NCI-H82 (cell line): ENCODE measurements at regions not wholly inside any gene's neighbourhood (a gene's known extent, or its start where the extent isn't known, plus 50 kb on each side); places are given as distances from the start of the nearest gene placed in this dataset.
A peak's percentile ranks its signal among the peaks of the same experiment; 100 is the strongest.

Source experiments
- DNase-seq: peaks from one replicate; lab custom pipeline; 2025; lab: John Stamatoyannopoulos, UW

DNA sequence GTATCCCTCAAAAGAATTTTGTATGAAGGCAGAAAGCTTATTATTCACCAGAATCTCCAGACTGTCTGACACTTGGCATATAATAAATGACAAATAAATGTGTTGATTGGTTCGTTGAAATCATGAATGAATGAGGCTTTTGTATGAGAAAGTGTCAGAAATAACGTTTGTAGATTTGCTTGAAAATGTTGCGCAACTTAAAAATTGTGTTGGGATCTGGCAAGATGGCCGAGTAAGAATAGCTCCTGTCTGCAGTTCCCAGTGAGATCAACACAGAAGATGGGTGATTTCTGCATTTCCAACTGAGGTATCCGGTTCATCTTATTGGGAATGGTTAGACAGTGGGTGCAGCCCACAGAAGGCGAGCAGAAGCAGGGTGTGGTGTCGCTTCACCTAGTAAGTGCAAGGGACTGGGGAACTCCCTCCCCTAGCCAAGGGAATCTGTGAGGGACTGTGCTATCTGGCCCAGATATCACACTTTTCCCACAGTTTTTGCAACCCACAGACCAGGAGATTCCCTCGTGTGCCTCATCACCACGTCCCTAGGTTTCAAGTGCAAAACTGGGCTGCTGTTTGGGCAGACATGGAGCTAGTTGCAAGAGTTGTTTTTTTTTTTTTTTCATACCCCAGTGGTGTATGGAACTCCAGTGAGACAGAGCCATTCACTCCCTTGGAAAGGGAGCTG is 759.0 kb downstream of the LTN1 start:
- no peak for DNase-seq

GRCh38 chr21:28230559-28230958 is 762.1 kb downstream of the LTN1 start:
- no peak for DNase-seq

DNA sequence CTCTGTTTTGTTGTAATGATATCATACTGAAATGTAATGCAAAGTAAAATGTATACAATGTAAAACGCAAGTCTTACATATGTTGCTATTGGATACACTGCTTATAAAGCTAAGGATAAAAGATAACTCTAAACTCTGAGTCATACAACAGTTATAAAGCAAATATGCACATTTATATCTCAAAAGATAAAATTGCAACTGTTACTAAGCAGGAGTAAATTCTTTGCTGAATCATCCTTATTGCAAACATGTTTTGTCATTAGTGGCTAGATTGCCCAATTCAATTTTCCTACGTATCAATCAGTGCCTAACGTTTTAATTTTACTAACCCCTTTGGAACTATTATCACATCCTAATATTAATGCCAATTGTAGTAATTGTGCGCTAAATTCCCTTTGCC is 762.9 kb downstream of the LTN1 start:
- no peak for DNase-seq

DNA sequence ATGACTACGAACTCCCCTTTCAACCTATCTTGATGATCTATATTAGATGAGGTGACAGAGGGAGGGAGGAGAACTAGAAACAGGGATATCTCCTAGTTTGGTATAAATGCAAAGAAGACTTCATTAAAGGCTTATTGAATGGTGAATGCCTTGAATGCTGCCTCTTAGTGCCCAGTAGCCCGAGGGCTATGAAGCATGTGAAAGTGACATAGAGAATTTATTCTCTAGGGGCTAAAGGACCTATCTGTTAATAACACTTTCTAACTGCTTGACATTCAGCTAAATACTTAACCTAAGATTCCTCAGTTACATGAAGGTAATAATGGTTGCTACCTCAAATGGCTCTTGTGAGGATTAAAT is 764.1 kb downstream of the LTN1 start:
- DNase-seq: no peak

DNA sequence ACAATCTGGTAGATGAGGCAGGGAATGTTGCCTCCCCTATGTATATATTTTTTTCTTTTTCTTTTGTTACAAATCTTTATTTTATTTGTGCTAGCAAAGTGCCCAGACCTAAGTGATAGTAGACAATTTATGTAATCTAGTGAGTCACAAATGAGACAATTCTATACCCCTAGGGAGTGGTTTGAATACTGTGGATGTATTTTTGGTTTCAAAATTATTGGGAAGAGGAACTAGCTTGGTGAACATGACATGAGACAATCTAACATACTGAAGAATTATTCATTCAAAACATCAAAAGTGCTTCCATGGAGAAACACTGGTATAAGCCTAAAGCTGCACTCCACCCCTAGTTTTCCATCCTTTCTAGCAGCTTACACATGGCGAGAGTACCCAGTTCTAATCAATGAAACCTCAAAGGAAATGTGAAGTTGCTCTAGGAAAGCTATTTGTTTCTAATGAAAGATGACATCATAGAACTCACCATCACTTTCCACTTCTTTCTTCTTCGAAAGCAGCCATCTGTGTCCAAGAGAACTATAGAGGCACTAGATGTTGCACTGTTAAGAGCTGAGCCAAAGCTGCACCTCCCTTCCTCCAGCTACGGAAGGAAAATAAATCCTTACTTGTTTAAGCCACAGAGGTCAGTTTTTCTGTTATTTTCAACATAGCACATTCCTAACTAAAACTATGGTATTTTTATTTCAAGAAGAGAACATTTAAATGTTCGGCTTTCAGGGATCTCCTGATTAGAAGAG is 764.6 kb downstream of the LTN1 start:
- DNase-seq: no peak

DNA sequence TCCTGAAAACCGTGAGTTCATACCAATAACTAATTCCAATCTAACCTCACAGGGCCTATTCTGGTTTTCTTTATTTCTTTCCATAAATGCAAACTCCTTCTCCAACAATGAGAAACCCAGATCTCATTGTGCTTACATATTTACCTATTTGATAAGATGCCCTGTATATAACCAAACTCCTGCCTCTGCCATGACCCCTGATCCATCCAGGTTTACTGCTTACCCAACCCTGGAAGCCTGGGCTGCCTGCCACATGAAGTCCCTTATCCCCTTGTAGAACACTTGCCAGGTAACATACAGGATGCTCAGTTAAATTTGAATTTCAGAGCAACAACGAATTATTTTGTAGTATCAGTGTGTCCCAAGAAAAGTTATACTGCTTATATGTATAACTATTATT is 766.1 kb downstream of the LTN1 start:
- no peak for DNase-seq

GRCh38 chr21:28224191-28224726 is 768.4 kb downstream of the LTN1 start:
- DNase-seq: no peak

GRCh38 chr21:28221984-28222383 is 770.7 kb downstream of the LTN1 start:
- no peak for DNase-seq

DNA sequence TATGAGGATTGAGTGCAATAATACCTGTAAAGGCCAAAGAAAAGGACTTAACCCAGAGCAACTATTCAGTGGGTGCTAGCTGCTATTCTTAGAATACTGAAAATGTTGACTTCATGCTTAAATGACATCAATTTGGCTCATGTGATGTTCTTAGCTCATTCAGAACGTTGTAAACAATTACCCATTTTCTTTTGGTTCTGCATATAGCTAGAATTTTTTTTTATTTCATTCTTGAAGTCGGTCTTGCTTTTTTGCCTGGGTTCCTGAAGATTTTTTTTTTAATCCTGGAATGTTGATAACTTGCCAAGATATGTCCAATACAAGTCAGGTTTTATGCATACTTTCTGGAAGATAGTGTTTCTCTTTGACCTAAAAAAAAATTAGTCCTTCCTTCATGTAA is 772.0 kb downstream of the LTN1 start:
- no peak for DNase-seq

DNA sequence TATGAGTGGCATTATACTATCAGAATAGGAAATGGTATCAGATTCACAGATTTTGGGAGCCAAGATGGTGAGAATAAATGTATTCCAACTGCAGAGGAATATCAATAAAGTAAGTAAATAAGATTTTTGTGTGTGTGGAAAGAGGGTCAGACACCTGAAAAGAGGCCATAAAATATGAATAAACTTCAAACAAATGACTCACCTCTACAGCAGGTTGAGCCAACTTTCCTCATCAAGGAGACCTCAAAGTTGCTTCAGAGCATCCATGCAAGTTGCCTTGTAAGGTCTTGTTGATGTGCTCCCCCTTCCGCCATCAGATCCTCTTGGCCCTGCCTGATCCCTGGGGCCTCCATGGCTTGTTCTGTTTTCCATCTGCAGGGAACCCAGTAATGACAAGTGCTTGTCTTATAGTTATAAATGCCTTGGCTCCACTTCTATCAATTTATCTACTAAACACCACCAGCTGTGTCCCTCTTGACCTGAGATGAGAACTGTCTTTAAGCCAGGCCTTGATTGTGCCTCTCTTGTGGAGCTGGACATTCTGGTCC is 775.6 kb downstream of the LTN1 start:
- DNase-seq: no peak

DNA sequence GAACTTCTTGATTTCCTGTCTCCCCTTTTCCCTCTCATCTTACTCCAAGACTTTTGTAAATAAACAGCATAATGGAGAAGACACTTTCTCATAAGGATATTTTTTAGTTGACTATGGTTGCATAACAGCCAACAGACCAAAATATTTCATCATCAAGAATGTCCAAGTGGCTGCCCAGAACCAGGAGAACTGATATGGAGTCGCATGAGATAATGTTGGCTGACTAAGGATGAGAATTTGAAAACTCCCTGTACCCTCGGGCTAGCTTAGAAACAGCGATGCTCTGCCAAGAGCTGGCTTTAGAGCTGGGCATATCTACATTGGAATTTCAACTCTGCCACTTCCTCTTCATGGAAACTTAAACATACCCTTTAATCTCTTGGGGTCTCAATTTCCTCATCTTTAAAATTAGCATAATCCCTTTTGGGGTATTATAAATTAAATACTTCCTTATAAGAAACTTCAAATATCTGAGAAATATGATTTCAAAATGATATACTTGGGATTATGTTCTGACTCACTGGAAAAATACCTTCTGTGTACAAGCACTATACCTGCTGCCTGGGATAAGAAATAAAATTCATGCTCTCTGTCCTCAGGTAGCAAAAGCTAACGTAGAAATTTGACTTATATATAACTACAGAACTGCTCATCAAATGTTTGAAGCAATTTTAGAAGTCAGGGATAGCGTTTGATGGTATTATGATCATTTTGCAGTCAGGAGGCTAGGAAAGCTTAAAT is 777.3 kb downstream of the LTN1 start:
- no peak for DNase-seq

GRCh38 chr21:28214786-28215185 is 777.9 kb downstream of the LTN1 start:
- no peak for DNase-seq

GRCh38 chr21:28213261-28213660 is 779.4 kb downstream of the LTN1 start:
- no peak for DNase-seq

DNA sequence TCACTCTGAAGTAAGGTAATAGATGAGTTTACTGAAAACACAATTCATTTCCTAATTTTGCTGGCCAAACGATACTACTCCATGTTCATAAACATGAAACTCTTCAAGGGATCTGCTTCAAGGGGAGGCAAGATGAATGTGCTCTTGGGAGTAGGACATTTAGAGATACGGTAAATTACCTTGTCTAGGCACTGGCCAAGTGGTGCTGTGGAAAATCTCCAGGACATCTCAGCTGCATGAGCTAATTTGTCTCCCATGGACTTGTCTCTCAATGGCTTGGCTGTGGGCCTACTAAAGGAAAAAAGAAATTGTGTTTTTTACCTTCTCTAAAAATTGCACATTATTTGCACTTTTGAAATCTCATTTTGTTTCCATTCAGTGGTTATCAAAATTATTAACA is 780.6 kb downstream of the LTN1 start:
- DNase-seq: no peak

DNA sequence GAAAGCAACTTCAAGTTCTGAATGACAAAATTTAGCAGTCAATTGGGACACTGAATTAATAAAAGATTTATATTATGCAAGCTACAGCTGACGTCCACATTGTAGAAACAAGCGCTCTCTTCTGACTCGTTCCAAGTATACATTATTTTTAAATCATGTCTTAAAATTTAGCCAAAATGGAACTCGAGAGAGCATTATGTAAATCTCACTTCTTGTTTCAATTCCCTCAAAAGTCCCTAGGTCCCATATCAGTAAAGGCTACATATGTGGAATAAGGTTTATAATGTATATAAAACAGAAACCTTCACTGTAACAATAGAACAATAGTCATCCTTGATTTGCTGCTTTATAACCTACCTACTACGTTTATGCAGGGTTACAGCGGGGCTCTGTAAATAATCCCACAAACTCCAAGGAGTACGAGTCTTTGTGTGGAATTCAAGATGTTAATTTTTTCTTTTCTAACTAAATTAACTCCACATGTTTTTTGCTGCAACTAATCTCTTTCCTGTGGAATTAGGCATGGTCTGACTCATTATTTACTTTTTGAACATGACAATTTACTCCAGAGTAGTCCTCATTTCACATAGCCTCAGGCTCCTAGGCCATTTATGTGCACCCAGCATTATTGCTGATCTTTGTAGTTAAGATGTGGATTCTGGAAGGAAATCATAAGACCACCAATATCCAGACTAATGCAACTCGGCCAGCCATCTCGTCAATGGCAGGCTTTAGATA is 785.1 kb downstream of the LTN1 start:
- DNase-seq: no peak

GRCh38 chr21:28200726-28201125 is 792.0 kb downstream of the LTN1 start:
- DNase-seq: no peak

DNA sequence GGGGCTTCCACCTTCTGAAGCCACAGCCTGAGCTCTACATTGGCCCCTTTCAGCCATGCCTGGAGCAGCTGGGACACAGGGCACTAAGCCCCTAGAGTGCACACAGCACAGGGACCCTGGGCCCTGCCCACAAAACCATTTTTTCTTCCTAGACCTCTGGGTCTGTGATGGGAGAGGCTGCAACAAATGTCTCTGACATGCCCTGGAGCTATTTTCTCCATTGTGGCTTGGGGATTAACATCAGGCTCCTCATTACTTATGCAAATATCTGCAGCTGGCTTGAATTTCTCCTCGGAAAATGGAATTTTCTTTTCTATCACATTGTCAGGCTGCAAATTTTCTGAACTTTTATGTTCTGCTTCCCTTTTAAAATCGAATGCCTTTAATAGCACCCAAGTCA is 795.7 kb downstream of the LTN1 start:
- DNase-seq: no peak

DNA sequence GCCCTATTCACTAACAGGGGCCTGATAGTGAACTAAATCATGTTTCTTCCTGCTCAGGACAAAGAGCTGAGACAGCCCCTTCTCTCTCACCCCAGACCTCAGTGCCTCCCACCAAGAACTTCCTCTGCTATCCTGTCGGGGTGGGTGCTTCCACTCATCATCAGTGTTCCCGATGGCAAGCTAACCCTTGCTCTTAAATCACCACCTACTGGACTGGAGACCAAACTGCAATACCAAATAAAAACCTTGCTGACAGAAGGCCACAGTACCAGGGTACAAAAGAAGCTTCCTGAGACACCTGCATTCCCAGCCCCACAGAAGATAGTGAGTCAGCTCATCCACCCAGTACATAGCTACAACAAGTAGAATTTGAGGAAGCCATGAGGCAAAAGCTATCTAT is 799.5 kb downstream of the LTN1 start:
- DNase-seq: peak; percentile 3

DNA sequence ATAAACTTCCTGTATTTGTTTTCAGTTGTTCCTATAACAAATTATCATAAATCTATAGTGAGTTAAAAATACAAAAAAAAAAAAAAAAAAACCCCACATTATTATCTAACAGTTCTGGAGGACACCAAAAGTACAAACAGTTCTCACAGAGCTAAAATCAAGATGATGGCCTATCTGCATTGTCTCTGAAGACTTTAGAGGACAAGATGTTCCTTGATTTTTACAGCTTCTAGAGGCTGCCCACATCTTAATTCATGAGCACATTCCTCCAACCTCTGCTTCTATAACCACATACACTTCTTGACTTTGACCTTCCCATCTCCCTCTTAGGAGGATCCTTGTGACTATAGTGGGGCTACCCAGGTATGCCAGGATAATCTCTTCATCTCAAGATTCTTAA is 806.1 kb downstream of the LTN1 start:
- DNase-seq: no peak

DNA sequence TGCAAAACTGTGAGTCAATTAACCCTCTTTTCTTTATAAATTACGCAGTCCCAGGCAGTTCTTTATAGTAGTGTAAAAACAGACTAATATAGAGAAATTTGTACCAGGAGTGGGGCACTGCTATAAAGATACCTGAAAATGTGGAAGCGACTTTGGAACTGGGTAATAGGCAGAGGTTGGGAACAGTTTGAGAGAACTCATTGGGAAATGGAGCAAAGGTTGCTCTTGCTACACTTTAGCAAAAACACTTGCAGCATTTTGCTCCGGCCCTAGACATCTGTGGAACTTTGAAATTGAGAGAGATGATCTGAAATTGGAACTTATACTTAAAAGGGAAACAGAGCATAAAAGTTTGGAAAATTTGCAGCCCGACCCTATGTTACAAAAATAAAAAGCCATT is 810.9 kb downstream of the LTN1 start:
- DNase-seq: no peak

DNA sequence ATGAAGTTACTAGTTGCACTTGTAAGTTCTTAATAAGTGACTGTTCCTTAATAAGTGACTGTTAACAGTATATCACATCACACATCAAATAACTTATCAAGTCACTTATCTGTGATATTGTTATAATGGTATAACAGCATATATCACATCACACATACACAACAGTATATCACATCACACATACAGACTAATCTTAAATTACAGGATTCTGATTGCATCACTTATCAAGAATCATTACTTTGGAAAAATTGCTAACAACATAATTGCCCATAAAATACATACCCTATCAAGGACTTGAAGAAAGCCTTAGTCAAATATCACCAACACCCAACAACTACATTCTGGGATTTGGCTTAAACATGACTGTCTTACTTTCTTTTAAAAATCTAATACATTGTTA is 813.5 kb downstream of the LTN1 start:
- DNase-seq: no peak

GRCh38 chr21:28177124-28177523 is 815.6 kb downstream of the LTN1 start:
- DNase-seq: no peak
